A673 (cell line): ENCODE measurements at regions not wholly inside any gene's neighbourhood (a gene's known extent, or its start where the extent isn't known, plus 50 kb on each side); places are given as distances from the start of the nearest gene placed in this dataset.
"Not testable (repeated sequence)": the region's sequence is repeated elsewhere in the genome, so short reads cannot be mapped to it uniquely, and the experiment has no call there.

Experiments
- BruUV-seq: library from RNA; stranded (reverse); fragments of 400-500 nt; replicated peaks from 2 replicates; lab custom pipeline; 2021; lab: Mats Ljungman, UMichigan
- CTCF ChIA-PET: fragments of 300-600 bp; sonication (Branson Sonifier 250); formaldehyde crosslinking; loops from one replicate; lab custom pipeline; 2022; ENCODE audit warnings: antibody characterized with exemption; lab: Charles Lee
- POLR2A ChIA-PET: fragments of 300-600 bp; sonication (Branson Sonifier 250); formaldehyde crosslinking; loops from one replicate; lab custom pipeline; 2022; ENCODE audit warnings: antibody characterized with exemption; ENCODE audit not compliant: low non-redundant PET; lab: Charles Lee
- DNase-seq: peaks from one replicate; pipeline ENCODE4 v3.0.0-alpha.2; 2015; ENCODE audit warnings: low spot score
- H3K27ac ChIP-seq: fragments of 200-600 bp; sonication (generic); 2 replicates; pipeline ENCODE4 v1.5.1; 2016; ENCODE audit warnings: mixed run types, low read depth, mild to moderate bottlenecking, mixed read lengths, antibody characterized with exemption, low read length; ENCODE audit not compliant: poor library complexity, severe bottlenecking
- H3K27me3 ChIP-seq: fragments of 200-600 bp; sonication (generic); replicated peaks from 2 replicates; pipeline ENCODE4 v1.6.1; 2017; ENCODE audit warnings: mixed run types, low read depth, mild to moderate bottlenecking, mixed read lengths, antibody characterized with exemption, low read length; ENCODE audit not compliant: insufficient read depth, poor library complexity
- H3K36me3 ChIP-seq: fragments of 200-600 bp; sonication (generic); 2 replicates; pipeline ENCODE4 v1.6.1; 2016; ENCODE audit warnings: mixed run types, mild to moderate bottlenecking, mixed read lengths, antibody characterized with exemption, low read length; ENCODE audit not compliant: insufficient read depth, poor library complexity, severe bottlenecking
- H3K4me1 ChIP-seq: fragments of 200-600 bp; sonication (generic); 2 replicates; pipeline ENCODE4 v1.6.1; 2017; ENCODE audit warnings: mixed run types, mild to moderate bottlenecking, mixed read lengths, antibody characterized with exemption, low read length; ENCODE audit not compliant: insufficient read depth, poor library complexity, severe bottlenecking
- H3K4me3 ChIP-seq: fragments of 200-600 bp; sonication (generic); 2 replicates; pipeline ENCODE4 v1.5.1; 2016; ENCODE audit warnings: low read depth, mixed run types, mild to moderate bottlenecking, mixed read lengths, low read length; ENCODE audit not compliant: poor library complexity, severe bottlenecking
- H3K9me3 ChIP-seq: fragments of 200-600 bp; sonication (generic); 2 replicates; pipeline ENCODE4 v1.6.1; 2016; ENCODE audit warnings: mixed run types, low read depth, mild to moderate bottlenecking, mixed read lengths, antibody characterized with exemption, low read length; ENCODE audit not compliant: poor library complexity, severe bottlenecking
- EZH2 ChIP-seq: fragments of 200-600 bp; sonication (generic); IDR thresholded peaks from 2 replicates; pipeline ENCODE4 v1.6.1; 2017; ENCODE audit warnings: borderline replicate concordance, low read depth, mild to moderate bottlenecking, mixed read lengths, antibody characterized with exemption, low read length; ENCODE audit not compliant: poor library complexity, severe bottlenecking
- intact Hi-C: fragments of 100-400 bp; cut with micrococcal nuclease; formaldehyde crosslinking; loops from one replicate; pipeline ENCODE4 v1.10.0; 2022; ENCODE audit not compliant: unreplicated experiment
- TF ChIP-seq, protein P1 (sequence below): fragments of 300-800, 200-600 bp; sonication (generic); conservative IDR thresholded peaks from 2 replicates; pipeline ENCODE4 v1.5.1; 2017; ENCODE audit warnings: low read depth, mild to moderate bottlenecking, antibody characterized with exemption, low read length, moderate library complexity, mixed read lengths

DNA sequence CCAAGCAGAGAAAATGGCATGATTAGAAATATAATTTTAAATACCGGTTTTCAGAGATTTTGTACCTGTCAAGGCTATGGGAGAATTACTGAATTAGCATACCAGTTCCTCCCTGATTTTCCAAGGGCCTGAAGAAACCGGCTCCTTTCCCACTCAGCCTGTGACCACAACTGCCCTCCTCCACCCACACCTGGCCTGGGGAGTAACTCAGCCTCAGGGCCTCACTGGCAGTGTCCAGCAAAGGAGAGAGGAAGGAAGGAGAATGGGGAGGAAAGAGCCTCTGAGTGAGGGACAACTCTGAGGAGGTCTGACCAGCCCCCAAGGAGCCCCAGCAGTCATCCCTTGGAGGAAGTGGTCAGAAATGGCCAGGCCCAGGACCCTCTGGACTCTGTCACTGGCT lies 98.0 kb upstream of the LYZL2 start:
- Histone ChIP-seq H3K4me3 (no peak overlapping the region), H3K27me3 (no peaks in the 10 kb centered on the region), H3K36me3 (no peaks in the 10 kb centered on the region), H3K9me3 (no peaks in the 10 kb centered on the region), H3K4me1 (no peaks in the 10 kb centered on the region), H3K27ac (no peak overlapping the region)
- no peak for DNase-seq
- POLR2A ChIA-PET: no interaction called here
- TF ChIP-seq EZH2: no peak
- TF ChIP-seq, protein P1, sequence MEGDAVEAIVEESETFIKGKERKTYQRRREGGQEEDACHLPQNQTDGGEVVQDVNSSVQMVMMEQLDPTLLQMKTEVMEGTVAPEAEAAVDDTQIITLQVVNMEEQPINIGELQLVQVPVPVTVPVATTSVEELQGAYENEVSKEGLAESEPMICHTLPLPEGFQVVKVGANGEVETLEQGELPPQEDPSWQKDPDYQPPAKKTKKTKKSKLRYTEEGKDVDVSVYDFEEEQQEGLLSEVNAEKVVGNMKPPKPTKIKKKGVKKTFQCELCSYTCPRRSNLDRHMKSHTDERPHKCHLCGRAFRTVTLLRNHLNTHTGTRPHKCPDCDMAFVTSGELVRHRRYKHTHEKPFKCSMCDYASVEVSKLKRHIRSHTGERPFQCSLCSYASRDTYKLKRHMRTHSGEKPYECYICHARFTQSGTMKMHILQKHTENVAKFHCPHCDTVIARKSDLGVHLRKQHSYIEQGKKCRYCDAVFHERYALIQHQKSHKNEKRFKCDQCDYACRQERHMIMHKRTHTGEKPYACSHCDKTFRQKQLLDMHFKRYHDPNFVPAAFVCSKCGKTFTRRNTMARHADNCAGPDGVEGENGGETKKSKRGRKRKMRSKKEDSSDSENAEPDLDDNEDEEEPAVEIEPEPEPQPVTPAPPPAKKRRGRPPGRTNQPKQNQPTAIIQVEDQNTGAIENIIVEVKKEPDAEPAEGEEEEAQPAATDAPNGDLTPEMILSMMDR: no peak
- no TSS peak for BruUV-seq
- CTCF ChIA-PET: interaction anchor here (1.1 kb wide), 1 partner anchor 87 kb away, joined by 4 read pairs; no protein-coding TSS in a partner anchor
- intact Hi-C loops: loop anchor here (10.0 kb wide), 1 partner anchor 1077 kb away; no protein-coding TSS in a partner anchor

DNA sequence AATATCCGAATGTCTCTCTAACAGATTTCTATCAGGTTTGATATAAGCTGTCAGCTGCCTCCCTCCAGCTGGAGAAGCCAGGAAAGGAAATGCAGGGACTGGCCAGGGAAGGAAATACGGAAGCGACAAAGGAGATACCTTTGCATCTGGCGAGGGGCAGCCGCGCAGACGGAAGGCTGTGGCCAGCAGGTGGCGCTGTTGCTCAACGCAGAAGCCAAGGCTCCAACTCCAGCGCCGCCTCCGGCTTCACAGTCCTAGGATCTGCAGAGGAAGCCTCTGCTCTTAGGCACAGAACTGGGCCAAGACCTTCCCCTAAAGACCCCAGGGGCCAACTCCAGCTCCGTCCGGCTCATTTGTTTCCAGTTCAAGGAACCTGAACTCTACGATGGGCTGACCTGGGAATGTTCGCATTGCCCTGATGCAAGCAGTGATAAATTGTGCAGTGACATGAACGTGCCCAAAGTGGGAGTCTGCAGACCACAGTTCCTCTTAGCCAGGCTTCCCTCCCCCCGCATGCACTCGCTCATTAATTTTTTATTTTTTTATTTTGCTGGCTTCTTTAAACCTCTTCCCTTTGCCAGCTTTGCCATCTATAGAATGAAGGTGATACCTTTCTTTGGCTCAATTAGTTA lies 97.3 kb upstream of the LYZL2 start:
- peak; percentile 70 for DNase-seq
- H3K27me3 ChIP-seq, POLR2A ChIA-PET, H3K27ac ChIP-seq, H3K4me3 ChIP-seq, H3K9me3 ChIP-seq, BruUV-seq, CTCF ChIA-PET, H3K36me3 ChIP-seq, H3K4me1 ChIP-seq: not testable (repeated sequence)
- intact Hi-C loops: loop anchor here (10.0 kb wide), 1 partner anchor 1078 kb away; no protein-coding TSS in a partner anchor
- TF ChIP-seq, protein P1: peak; percentile 66

DNA sequence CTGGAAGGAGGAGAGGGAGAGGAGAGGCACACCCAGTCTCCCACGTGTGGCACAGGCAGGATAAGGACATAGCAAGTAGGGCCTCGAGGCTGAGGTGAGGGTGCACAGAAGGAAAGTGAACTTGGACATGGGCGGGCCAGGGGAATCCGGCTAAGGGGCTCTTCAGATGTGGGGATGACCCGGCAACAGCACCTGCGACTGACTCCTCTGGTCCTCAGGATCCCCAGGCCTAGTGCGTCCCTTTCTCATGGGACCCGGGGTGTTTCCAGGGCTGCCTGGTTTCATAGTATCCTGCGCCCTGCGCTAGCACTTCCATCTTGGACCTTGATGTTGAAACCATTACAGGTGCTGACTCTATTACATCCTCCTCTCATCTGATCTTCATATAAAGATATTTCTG lies 96.1 kb upstream of the LYZL2 start:
- DNase-seq: no peak
- Histone ChIP-seq H3K27me3 (no peaks in the 10 kb centered on the region), H3K4me1 (no peaks in the 10 kb centered on the region), H3K27ac (no peak overlapping the region), H3K9me3 (no peaks in the 10 kb centered on the region), H3K36me3 (no peaks in the 10 kb centered on the region), H3K4me3 (no peak overlapping the region)
- intact Hi-C loops: loop anchor here (10.0 kb wide), 1 partner anchor 1079 kb away; no protein-coding TSS in a partner anchor
- BruUV-seq: no TSS peak
- TF ChIP-seq, protein P1: no peak
- TF ChIP-seq EZH2: no peak
- ChIA-PET POLR2A (no interaction called here), CTCF (interaction anchor here (0.6 to 0.7 kb wide), 2 partner anchors 469 to 1082 kb away, joined by 3 read pairs; no protein-coding TSS in a partner anchor)
